ENCODE measurements at regions not wholly inside any gene's neighbourhood (a gene's known extent, or its start where the extent isn't known, plus 50 kb on each side); places are given as distances from the start of the nearest gene placed in this dataset.

DNA sequence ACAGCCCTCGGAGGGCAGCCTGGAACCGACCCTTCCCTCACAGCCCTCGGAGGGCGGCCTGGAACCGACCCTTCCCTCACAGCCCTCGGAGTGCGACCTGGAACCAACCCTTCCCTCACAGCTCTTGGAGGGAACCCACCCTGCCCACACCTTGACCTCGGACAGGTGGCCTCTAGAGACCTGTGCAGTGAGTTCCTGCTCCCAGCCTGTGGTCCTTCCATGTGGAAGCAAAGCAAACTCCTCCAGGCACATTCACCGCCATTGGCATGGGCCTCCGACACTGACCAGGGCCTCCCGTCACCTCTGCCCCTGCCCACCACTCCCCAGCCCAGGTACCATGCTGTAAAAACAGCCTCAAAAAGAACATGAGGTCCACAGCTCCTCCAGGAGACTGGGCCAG is 272.1 kb downstream of the BRD1 start:
- TF ChIP-seq, protein P1, sequence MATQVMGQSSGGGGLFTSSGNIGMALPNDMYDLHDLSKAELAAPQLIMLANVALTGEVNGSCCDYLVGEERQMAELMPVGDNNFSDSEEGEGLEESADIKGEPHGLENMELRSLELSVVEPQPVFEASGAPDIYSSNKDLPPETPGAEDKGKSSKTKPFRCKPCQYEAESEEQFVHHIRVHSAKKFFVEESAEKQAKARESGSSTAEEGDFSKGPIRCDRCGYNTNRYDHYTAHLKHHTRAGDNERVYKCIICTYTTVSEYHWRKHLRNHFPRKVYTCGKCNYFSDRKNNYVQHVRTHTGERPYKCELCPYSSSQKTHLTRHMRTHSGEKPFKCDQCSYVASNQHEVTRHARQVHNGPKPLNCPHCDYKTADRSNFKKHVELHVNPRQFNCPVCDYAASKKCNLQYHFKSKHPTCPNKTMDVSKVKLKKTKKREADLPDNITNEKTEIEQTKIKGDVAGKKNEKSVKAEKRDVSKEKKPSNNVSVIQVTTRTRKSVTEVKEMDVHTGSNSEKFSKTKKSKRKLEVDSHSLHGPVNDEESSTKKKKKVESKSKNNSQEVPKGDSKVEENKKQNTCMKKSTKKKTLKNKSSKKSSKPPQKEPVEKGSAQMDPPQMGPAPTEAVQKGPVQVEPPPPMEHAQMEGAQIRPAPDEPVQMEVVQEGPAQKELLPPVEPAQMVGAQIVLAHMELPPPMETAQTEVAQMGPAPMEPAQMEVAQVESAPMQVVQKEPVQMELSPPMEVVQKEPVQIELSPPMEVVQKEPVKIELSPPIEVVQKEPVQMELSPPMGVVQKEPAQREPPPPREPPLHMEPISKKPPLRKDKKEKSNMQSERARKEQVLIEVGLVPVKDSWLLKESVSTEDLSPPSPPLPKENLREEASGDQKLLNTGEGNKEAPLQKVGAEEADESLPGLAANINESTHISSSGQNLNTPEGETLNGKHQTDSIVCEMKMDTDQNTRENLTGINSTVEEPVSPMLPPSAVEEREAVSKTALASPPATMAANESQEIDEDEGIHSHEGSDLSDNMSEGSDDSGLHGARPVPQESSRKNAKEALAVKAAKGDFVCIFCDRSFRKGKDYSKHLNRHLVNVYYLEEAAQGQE (IDR thresholded peaks at IDR 0.05; ENCODE audit: insufficient read depth in 1 of 2, low read depth in 2 of 2, low read length in 1 of 2), result no peak
- no peak for TF ChIP-seq CTCF (IDR thresholded peaks at IDR 0.05)
- TF ChIP-seq POLR2AphosphoS5 (IDR thresholded peaks at IDR 0.05; ENCODE audit: low read depth, low read length), result no peak
- no peak for TF ChIP-seq SIN3A (IDR thresholded peaks at IDR 0.05; ENCODE audit: borderline replicate concordance, insufficient read depth, low read depth, low read length)
- no peak for TF ChIP-seq TCF7L2 (IDR thresholded peaks at IDR 0.05; ENCODE audit: low read depth, low read length)

All from Panc1 (cell line).